Gastrocnemius medialis (tissue), 4 donors: ENCODE measurements at regions not wholly inside any gene's neighbourhood (a gene's known extent, or its start where the extent isn't known, plus 50 kb on each side); places are given as distances from the start of the nearest gene placed in this dataset.

ENCODE experiments used
- ATAC-seq, 2 donors: fragments of 150-250 bp; one replicate each; pipeline ENCODE4 v1.9.1; 2016
- DNase-seq, 2 donors: peaks; one replicate each; pipeline ENCODE4 v3.0.0-alpha.2; 2019
- H3K27ac ChIP-seq, 4 donors: fragments of 200-600 bp; sonication (generic); 1 replicate in 1 of 4; 2 replicates in 3 of 4; pipeline ENCODE4 v1.5.1; 2016 to 2018; ENCODE audit warnings: mild to moderate bottlenecking in 2 of 4, moderate library complexity in 1 of 4
- H3K27me3 ChIP-seq, 3 donors: fragments of 200-600 bp; sonication (generic) in 2 of 3; 1 replicate in 1 of 3; 2 replicates in 2 of 3; pipeline versions ENCODE4 v1.5.1 to v1.6.0; 2016 to 2019; ENCODE audit warnings: mild to moderate bottlenecking in 1 of 3, moderate library complexity in 1 of 3
- H3K36me3 ChIP-seq, 2 donors: fragments of 200-600 bp; sonication (generic) in 1 of 2; one replicate each; pipeline ENCODE4 v1.5.1; 2017 to 2018
- H3K4me1 ChIP-seq, 2 donors: fragments of 200-600 bp; sonication (generic) in 1 of 2; one replicate each; pipeline ENCODE4 v1.5.1; 2016 to 2017; ENCODE audit warnings: mild to moderate bottlenecking in 2 of 2
- H3K4me3 ChIP-seq, 4 donors: fragments of 200-600 bp; sonication (generic) in 3 of 4; 1 replicate in 1 of 4; 2 replicates in 3 of 4; pipeline ENCODE4 v1.5.1; 2016 to 2019; ENCODE audit warnings: mild to moderate bottlenecking in 2 of 4
- H3K9me3 ChIP-seq, 3 donors: fragments of 200-600 bp; sonication (generic) in 2 of 3; 1 replicate in 1 of 3; 2 replicates in 2 of 3; pipeline ENCODE4 v1.5.1; 2016 to 2019
- POLR2A ChIP-seq, 2 donors: fragments of 450-650 bp; IDR thresholded peaks; one replicate each; pipeline ENCODE4 v1.6.1; 2017; ENCODE audit warnings: antibody characterized with exemption in 2 of 2, mild to moderate bottlenecking in 2 of 2, moderate library complexity in 2 of 2
- in situ Hi-C, 4 donors: fragments of 200-750 bp; cut with MboI; loops; one replicate each; pipeline versions ENCODE4 v1.15.0 to v1.8.0; 2017; ENCODE audit warnings: low sequenced_read_pairs in 4 of 4
- intact Hi-C: fragments of 100-400 bp; cut with DNase I; formaldehyde crosslinking; loops from one replicate; pipeline ENCODE4 v1.15.1; 2023; ENCODE audit warnings: low total_unique reads
- TF ChIP-seq, protein P1 (sequence below), 5 experiments: fragments of 450-650 bp in 3 of 5; fragments of 200-600 bp in 2 of 5; sonication (generic) in 2 of 5; IDR thresholded peaks in 4 of 5; conservative IDR thresholded peaks in 1 of 5; 1 replicate in 4 of 5; 2 replicates in 1 of 5; pipeline ENCODE4 v1.5.1; 2016 to 2019; ENCODE audit warnings: antibody characterized with exemption in 5 of 5, mild to moderate bottlenecking in 3 of 5, moderate library complexity in 3 of 5

GRCh38 chr12:111028830-111029229 is 108.5 kb upstream of the MYL2 start:
- DNase-seq: no peak
- in situ Hi-C loops: no loop called here
- H3K4me1 ChIP-seq: peaks cover 0 to 5% of the 10 kb centered on the region in 2 donors
- TF ChIP-seq, protein P1, sequence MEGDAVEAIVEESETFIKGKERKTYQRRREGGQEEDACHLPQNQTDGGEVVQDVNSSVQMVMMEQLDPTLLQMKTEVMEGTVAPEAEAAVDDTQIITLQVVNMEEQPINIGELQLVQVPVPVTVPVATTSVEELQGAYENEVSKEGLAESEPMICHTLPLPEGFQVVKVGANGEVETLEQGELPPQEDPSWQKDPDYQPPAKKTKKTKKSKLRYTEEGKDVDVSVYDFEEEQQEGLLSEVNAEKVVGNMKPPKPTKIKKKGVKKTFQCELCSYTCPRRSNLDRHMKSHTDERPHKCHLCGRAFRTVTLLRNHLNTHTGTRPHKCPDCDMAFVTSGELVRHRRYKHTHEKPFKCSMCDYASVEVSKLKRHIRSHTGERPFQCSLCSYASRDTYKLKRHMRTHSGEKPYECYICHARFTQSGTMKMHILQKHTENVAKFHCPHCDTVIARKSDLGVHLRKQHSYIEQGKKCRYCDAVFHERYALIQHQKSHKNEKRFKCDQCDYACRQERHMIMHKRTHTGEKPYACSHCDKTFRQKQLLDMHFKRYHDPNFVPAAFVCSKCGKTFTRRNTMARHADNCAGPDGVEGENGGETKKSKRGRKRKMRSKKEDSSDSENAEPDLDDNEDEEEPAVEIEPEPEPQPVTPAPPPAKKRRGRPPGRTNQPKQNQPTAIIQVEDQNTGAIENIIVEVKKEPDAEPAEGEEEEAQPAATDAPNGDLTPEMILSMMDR (IDR thresholded peaks at IDR 0.05 in 4 of 5, conservative IDR thresholded peaks at IDR 0.05 in 1 of 5): no peak
- TF ChIP-seq POLR2A (IDR thresholded peaks at IDR 0.05): no peak
- no peak overlapping the region for H3K27ac ChIP-seq
- H3K36me3 ChIP-seq: no peaks in the 10 kb centered on the region
- no peaks in the 10 kb centered on the region for H3K9me3 ChIP-seq
- H3K4me3 ChIP-seq: no peak overlapping the region
- ATAC-seq: no peak
- intact Hi-C loops: no loop called here
- peaks cover 31 to 50% (median 39%) of the 10 kb centered on the region in 3 donors for H3K27me3 ChIP-seq

DNA sequence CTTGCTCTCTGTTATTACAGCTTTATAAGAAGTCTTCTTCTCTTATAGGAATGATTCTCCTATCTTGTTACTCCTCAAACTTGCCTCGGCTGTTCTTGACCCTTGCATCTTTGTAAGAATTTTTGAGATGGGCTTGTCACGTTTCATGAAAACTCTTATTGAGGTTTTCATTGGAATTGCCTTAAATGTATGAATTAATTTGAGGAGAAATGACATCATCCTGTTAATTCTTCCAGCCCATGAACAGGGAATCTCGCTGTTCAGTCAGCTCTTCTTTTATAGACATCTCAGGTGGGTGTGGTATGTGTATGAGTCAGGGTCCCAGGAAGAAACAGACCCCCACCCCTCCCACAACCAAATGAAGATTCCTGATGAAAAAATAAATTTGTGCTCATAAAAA is 107.1 kb upstream of the MYL2 start:
- Histone ChIP-seq H3K4me3 (no peak overlapping the region), H3K27ac (no peak overlapping the region), H3K9me3 (no peaks in the 10 kb centered on the region), H3K36me3 (no peaks in the 10 kb centered on the region), H3K27me3 (peaks cover 19 to 43% (median 28%) of the 10 kb centered on the region in 3 donors), H3K4me1 (no peaks in the 10 kb centered on the region)
- no peak for ATAC-seq
- in situ Hi-C loops: no loop called here
- no peak for TF ChIP-seq POLR2A (IDR thresholded peaks at IDR 0.05)
- TF ChIP-seq, protein P1 (IDR thresholded peaks at IDR 0.05 in 4 of 5, conservative IDR thresholded peaks at IDR 0.05 in 1 of 5): no peak
- no peak for DNase-seq
- intact Hi-C loops: no loop called here

GRCh38 chr12:111025792-111026430 is 105.5 kb upstream of the MYL2 start:
- in situ Hi-C loops: no loop called here
- no peak overlapping the region for H3K27ac ChIP-seq
- DNase-seq: no peak
- TF ChIP-seq, protein P1 (IDR thresholded peaks at IDR 0.05 in 4 of 5, conservative IDR thresholded peaks at IDR 0.05 in 1 of 5): no peak
- no peak for TF ChIP-seq POLR2A (IDR thresholded peaks at IDR 0.05)
- no peaks in the 10 kb centered on the region for H3K36me3 ChIP-seq
- no peak overlapping the region for H3K4me3 ChIP-seq
- no peaks in the 10 kb centered on the region for H3K4me1 ChIP-seq
- H3K9me3 ChIP-seq: no peaks in the 10 kb centered on the region
- ATAC-seq: no peak
- intact Hi-C loops: no loop called here
- peaks cover 4 to 28% (median 12%) of the 10 kb centered on the region in 3 donors for H3K27me3 ChIP-seq

DNA sequence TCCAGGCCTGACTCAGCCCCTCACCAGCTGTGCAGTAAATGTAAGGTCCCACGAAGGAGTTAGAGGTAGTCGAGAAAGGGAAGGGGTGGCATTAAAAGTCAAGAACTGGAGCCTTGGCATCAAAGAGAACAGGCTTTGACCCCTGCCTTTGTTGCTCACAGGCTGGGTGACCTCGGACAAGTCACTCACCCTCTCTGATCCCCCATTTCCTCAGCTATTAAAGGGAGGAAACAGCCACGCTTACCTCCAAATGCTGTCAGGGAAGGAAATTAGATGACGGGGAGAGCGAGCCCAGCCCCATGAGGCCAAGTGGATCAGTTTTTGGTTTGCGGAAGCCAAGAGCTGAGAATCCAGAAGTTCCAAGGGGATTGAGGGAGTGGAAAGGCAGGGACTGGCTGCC is 104.9 kb upstream of the MYL2 start:
- DNase-seq: no peak
- in situ Hi-C loops (no loop called here), intact Hi-C loops (no loop called here)
- Histone ChIP-seq H3K4me3 (no peak overlapping the region), H3K27ac (no peak overlapping the region), H3K36me3 (no peaks in the 10 kb centered on the region), H3K9me3 (no peaks in the 10 kb centered on the region), H3K27me3 (peaks cover 0 to 22% (median 7%) of the 10 kb centered on the region in 3 donors), H3K4me1 (no peaks in the 10 kb centered on the region)
- no peak for ATAC-seq
- TF ChIP-seq, protein P1 (IDR thresholded peaks at IDR 0.05 in 4 of 5, conservative IDR thresholded peaks at IDR 0.05 in 1 of 5): no peak
- no peak for TF ChIP-seq POLR2A (IDR thresholded peaks at IDR 0.05)
